ENCODE measurements at regions not wholly inside any gene's neighbourhood (a gene's known extent, or its start where the extent isn't known, plus 50 kb on each side); places are given as distances from the start of the nearest gene placed in this dataset.

DNA sequence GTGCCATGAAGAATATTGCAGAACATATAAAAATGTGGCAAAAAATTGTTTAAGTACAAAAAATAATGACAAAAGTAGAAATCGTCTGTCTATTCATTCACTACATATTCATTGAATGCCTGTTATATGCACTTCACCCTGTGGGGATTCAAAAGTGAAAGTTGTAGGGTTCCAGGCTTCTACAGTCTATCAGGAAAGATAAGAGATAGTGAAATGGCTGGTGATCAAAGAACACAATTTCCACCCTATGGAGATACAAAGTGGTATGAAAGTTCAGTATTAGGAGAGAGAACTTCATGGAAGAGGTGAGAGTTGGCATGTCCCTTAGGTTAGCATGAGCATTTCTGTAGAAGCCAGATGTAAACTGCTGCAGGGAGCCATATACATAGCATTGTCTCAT, 127.0 kb upstream of the PMFBP1 start:
- TF ChIP-seq CTCF (IDR thresholded peaks at IDR 0.05; ENCODE audit: low read depth, low read length, missing control alignments) = no peak
- Histone ChIP-seq H3K27me3 (replicated peaks) (no peaks in the 10 kb centered on the region), H3K4me3 (ENCODE audit: low read depth, low read length) (no peak overlapping the region), H3K36me3 (replicated peaks) (no peaks in the 10 kb centered on the region), H3K27ac (no peak overlapping the region)
- in situ Hi-C loops (cut with HindIII; ENCODE audit: low pct_ligation_motif_present, low sequenced_read_pairs) = no loop called here
- DNase-seq = no peak

DNA sequence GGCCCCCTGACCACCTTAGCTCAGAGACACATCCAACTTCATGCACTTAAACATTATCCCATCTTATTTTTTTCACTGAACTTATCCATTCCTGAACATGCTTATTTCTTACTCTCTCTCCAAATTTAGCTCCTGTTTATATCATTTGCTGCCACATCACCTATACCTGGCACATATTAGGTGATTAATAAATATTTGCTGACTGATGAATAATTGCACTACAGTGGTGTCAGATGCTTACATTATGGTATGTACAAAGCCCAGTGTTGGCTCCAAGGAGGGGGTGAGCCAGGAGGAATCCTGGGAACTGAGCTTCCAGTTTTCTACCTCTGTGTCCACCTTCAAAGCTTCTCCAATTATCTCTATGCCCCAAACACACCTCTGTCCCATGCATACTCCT, 124.0 kb upstream of the PMFBP1 start:
- Histone ChIP-seq H3K36me3 (replicated peaks) (no peaks in the 10 kb centered on the region), H3K27ac (no peak overlapping the region), H3K4me3 (ENCODE audit: low read depth, low read length) (no peak overlapping the region), H3K27me3 (replicated peaks) (no peaks in the 10 kb centered on the region)
- no peak for TF ChIP-seq CTCF (IDR thresholded peaks at IDR 0.05; ENCODE audit: low read depth, low read length, missing control alignments)
- no peak for DNase-seq
- in situ Hi-C loops (cut with HindIII; ENCODE audit: low pct_ligation_motif_present, low sequenced_read_pairs) = no loop called here

DNA sequence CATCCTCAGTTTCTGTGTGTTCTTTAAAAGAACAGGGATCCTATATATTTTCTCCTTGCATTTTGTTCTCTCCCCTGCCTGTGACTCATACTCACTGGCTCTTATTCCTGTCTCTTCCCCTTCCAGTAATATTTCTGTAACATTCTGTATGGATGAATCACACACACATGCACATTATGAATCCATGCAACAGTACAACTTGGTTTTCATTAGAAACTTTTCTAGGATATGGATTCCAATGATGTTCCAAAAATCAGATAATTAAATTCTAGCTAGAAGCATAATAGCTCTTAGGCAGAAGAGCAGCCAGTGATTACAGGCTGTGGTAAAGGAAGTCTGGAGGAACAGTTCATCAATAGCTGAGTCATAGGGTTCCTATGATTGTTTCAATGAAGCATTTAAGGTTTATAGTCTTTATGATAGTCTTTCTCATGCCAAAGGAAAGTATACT, 119.6 kb upstream of the PMFBP1 start:
- in situ Hi-C loops (cut with HindIII; ENCODE audit: low pct_ligation_motif_present, low sequenced_read_pairs) = no loop called here
- no peaks in the 10 kb centered on the region for H3K36me3 ChIP-seq (replicated peaks)
- H3K4me3 ChIP-seq (ENCODE audit: low read depth, low read length) = no peak overlapping the region
- TF ChIP-seq CTCF (IDR thresholded peaks at IDR 0.05; ENCODE audit: low read depth, low read length, missing control alignments) = no peak
- no peaks in the 10 kb centered on the region for H3K27me3 ChIP-seq (replicated peaks)
- peak overlapping the region; percentile 86 for H3K27ac ChIP-seq
- peak; percentile 83 for DNase-seq

DNA sequence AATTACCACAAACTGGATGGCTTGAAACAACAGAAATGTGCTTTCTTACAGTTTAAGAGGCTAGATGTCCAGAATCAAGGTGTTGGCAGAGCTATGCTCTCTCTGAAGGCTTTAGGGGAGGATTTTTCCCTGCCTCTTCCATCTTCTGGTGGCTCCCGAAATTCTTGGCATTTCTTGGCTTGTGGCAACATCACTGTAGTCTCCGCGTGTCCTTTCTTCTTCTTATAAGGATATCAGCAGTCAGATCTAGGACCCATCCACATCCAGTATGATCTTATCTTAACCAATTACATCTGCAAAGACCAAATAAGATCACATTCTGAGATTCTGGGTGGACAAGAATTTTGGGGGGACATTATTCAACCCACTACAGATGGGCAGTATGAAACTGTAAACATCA, 119.2 kb upstream of the PMFBP1 start:
- H3K27ac ChIP-seq = peak overlapping the region; percentile 86
- no peak for TF ChIP-seq CTCF (IDR thresholded peaks at IDR 0.05; ENCODE audit: low read depth, low read length, missing control alignments)
- no peaks in the 10 kb centered on the region for H3K27me3 ChIP-seq (replicated peaks)
- no peak overlapping the region for H3K4me3 ChIP-seq (ENCODE audit: low read depth, low read length)
- H3K36me3 ChIP-seq (replicated peaks) = no peaks in the 10 kb centered on the region
- in situ Hi-C loops (cut with HindIII; ENCODE audit: low pct_ligation_motif_present, low sequenced_read_pairs) = no loop called here
- DNase-seq = peak; percentile 60

DNA sequence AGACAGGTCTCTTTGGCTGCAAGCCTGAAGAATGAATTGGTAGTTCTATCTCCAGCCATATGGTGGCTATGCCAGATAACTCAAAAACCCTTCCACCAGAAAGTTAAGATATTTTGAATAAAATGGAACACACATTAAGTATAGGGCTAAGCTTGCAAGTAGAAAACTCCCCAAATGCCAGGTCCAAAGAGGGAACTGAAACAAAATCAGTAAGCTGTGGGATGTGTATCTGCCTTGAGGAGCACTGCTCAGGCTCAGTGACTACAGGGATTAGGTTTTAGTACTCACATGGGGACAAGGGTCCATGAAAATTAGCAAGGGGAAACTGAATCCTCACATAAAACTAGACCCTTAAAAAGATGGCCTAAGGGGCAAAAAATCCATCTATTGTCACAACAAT, 115.7 kb upstream of the PMFBP1 start:
- no peak overlapping the region for H3K27ac ChIP-seq
- H3K4me3 ChIP-seq (ENCODE audit: low read depth, low read length) = no peak overlapping the region
- no peaks in the 10 kb centered on the region for H3K27me3 ChIP-seq (replicated peaks)
- no peak for DNase-seq
- no peaks in the 10 kb centered on the region for H3K36me3 ChIP-seq (replicated peaks)
- no peak for TF ChIP-seq CTCF (IDR thresholded peaks at IDR 0.05; ENCODE audit: low read depth, low read length, missing control alignments)
- in situ Hi-C loops (cut with HindIII; ENCODE audit: low pct_ligation_motif_present, low sequenced_read_pairs) = no loop called here

DNA sequence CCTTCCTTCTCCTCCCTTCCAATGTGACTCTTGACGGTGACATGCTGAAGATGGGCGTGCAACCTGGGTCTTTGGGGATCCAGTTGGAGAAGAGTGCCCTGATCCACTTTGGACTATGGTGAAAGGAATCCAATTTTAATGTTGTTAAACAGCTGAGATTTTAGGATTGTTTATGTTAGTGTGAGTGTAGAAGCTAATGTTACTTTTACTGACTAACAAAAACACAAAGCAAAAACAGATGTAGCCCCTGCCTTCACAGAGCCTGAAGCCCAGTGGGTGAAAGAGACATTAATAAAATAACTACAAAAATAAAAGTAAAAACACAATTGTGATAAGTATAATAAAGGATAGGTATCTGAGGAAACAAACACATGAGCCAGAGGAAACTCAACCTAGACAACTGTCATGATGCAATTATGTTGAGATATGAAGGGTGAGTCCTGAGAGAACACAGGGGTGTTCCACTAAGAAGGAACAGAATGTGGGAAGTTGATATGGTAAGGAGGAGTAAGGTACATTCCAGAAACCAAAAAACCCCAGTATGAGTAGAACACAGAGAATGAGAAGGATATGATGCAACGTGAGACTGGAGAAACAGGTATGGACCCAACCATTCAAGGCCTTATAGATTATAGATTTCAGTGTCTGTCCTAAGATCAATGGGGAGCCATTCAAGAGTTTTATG, 115.1 kb upstream of the PMFBP1 start:
- Histone ChIP-seq H3K4me3 (ENCODE audit: low read depth, low read length) (no peak overlapping the region), H3K27ac (no peak overlapping the region), H3K36me3 (replicated peaks) (no peaks in the 10 kb centered on the region), H3K27me3 (replicated peaks) (no peaks in the 10 kb centered on the region)
- in situ Hi-C loops (cut with HindIII; ENCODE audit: low pct_ligation_motif_present, low sequenced_read_pairs) = no loop called here
- no peak for TF ChIP-seq CTCF (IDR thresholded peaks at IDR 0.05; ENCODE audit: low read depth, low read length, missing control alignments)
- no peak for DNase-seq
